Stimulated activated effector memory CD8-positive, alpha-beta T cell treated with anti-CD3 and anti-CD28 coated beads, Interleukin-12 subunit alpha, Interleukin-12 subunit beta, amount 100 ng/mL, for 72 hours (primary cell): ENCODE measurements at regions not wholly inside any gene's neighbourhood (a gene's known extent, or its start where the extent isn't known, plus 50 kb on each side); places are given as distances from the start of the nearest gene placed in this dataset.
"Not testable (repeated sequence)": the region's sequence is repeated elsewhere in the genome, so short reads cannot be mapped to it uniquely, and the experiment has no call there.

Experiments
- ATAC-seq: fragments of 150-1000 bp; cut with Tn5 transposase; 2 replicates; pipeline ENCODE4 v1.10.0; 2021
- DNase-seq, 2 donors: peaks; one replicate each; pipeline ENCODE4 v3.0.0; 2021 to 2022; ENCODE audit warnings: low spot score in 2 of 2
- H3K27ac Mint-ChIP-seq: one replicate; pipeline ENCODE4 v1.8.0; 2022; ENCODE audit warnings: mild to moderate bottlenecking, mixed read lengths
- H3K36me3 Mint-ChIP-seq: one replicate; pipeline ENCODE4 v1.8.0; 2022; ENCODE audit warnings: mild to moderate bottlenecking, mixed read lengths
- H3K4me1 Mint-ChIP-seq: one replicate; pipeline ENCODE4 v1.8.0; 2022; ENCODE audit warnings: mixed read lengths
- H3K4me3 Mint-ChIP-seq: one replicate; pipeline ENCODE4 v1.8.0; 2022; ENCODE audit warnings: mild to moderate bottlenecking, mixed read lengths
- H3K9me3 Mint-ChIP-seq: one replicate; pipeline ENCODE4 v1.8.0; 2022; ENCODE audit warnings: mixed read lengths

GRCh38 chr13:111004444-111004843, 89.6 kb upstream of the ANKRD10 start:
- Mint-ChIP-seq H3K4me3 (no peak overlapping the region), H3K9me3 (no peaks in the 10 kb centered on the region), H3K36me3 (no peaks in the 10 kb centered on the region), H3K4me1 (peaks cover 6% of the 10 kb centered on the region), H3K27ac (no peak overlapping the region)
- ATAC-seq (no peak), DNase-seq (no peak)

GRCh38 chr13:111001636-111002035, 86.8 kb upstream of the ANKRD10 start:
- H3K4me1 Mint-ChIP-seq = no peaks in the 10 kb centered on the region
- H3K4me3 Mint-ChIP-seq = no peak overlapping the region
- ATAC-seq (no peak), DNase-seq (no peak)
- no peak overlapping the region for H3K27ac Mint-ChIP-seq
- no peaks in the 10 kb centered on the region for H3K36me3 Mint-ChIP-seq
- H3K9me3 Mint-ChIP-seq = no peaks in the 10 kb centered on the region

- Mint-ChIP-seq H3K4me1 (no peaks in the 10 kb centered on the region), H3K9me3 (no peaks in the 10 kb centered on the region), H3K27ac (no peak overlapping the region), H3K36me3 (no peaks in the 10 kb centered on the region), H3K4me3 (no peak overlapping the region)
- DNase-seq (no peak), ATAC-seq (no peak)
Measured at GRCh38 chr13:110993788-110994187, 78.9 kb upstream of the ANKRD10 start.

- Mint-ChIP-seq H3K27ac (no peak overlapping the region), H3K9me3 (no peaks in the 10 kb centered on the region), H3K4me1 (no peaks in the 10 kb centered on the region), H3K4me3 (no peak overlapping the region), H3K36me3 (no peaks in the 10 kb centered on the region)
- ATAC-seq = no peak
- no peak for DNase-seq
Measured at GRCh38 chr13:110991991-110992508, 77.2 kb upstream of the ANKRD10 start.

GRCh38 chr13:110989331-110989730, 74.5 kb upstream of the ANKRD10 start:
- no peak overlapping the region for H3K27ac Mint-ChIP-seq
- no peaks in the 10 kb centered on the region for H3K9me3 Mint-ChIP-seq
- ATAC-seq (no peak), DNase-seq (no peak)
- no peaks in the 10 kb centered on the region for H3K36me3 Mint-ChIP-seq
- H3K4me1 Mint-ChIP-seq = no peaks in the 10 kb centered on the region
- H3K4me3 Mint-ChIP-seq = no peak overlapping the region

- Mint-ChIP-seq H3K4me3 (no peak overlapping the region), H3K36me3 (no peaks in the 10 kb centered on the region), H3K27ac (no peak overlapping the region), H3K4me1 (no peaks in the 10 kb centered on the region), H3K9me3 (no peaks in the 10 kb centered on the region)
- DNase-seq (no peak), ATAC-seq (no peak)
Measured at GRCh38 chr13:110985541-110985940, 70.7 kb upstream of the ANKRD10 start.

GRCh38 chr13:110984798-110985197, 69.9 kb upstream of the ANKRD10 start:
- H3K9me3 Mint-ChIP-seq = no peaks in the 10 kb centered on the region
- no peaks in the 10 kb centered on the region for H3K4me1 Mint-ChIP-seq
- H3K36me3 Mint-ChIP-seq = no peaks in the 10 kb centered on the region

GRCh38 chr13:110984381-110984780, 69.5 kb upstream of the ANKRD10 start:
- no peaks in the 10 kb centered on the region for H3K4me1 Mint-ChIP-seq
- no peaks in the 10 kb centered on the region for H3K36me3 Mint-ChIP-seq
- H3K27ac Mint-ChIP-seq = no peak overlapping the region
- DNase-seq = no peak
- ATAC-seq = no peak
- H3K9me3 Mint-ChIP-seq = no peaks in the 10 kb centered on the region
- no peak overlapping the region for H3K4me3 Mint-ChIP-seq

More at GRCh38 chr13:110984798-110985197, 69.9 kb upstream of the ANKRD10 start:
- DNase-seq (no peak), ATAC-seq (no peak)
- Mint-ChIP-seq H3K27ac (no peak overlapping the region), H3K4me3 (no peak overlapping the region)

- no peak overlapping the region for H3K4me3 Mint-ChIP-seq
- peaks cover 2% of the 10 kb centered on the region for H3K9me3 Mint-ChIP-seq
- no peak overlapping the region for H3K27ac Mint-ChIP-seq
- H3K36me3 Mint-ChIP-seq = no peaks in the 10 kb centered on the region
- H3K4me1 Mint-ChIP-seq = no peaks in the 10 kb centered on the region
- DNase-seq (no peak), ATAC-seq (no peak)
Measured at GRCh38 chr13:110983241-110983640, 68.4 kb upstream of the ANKRD10 start.

- DNase-seq (no peak), ATAC-seq (no peak)
- Mint-ChIP-seq H3K4me3 (no peak overlapping the region), H3K9me3 (peaks cover 2% of the 10 kb centered on the region), H3K4me1 (no peaks in the 10 kb centered on the region), H3K27ac (no peak overlapping the region), H3K36me3 (no peaks in the 10 kb centered on the region)
Measured at GRCh38 chr13:110981379-110981778, 66.5 kb upstream of the ANKRD10 start.

- H3K4me3 Mint-ChIP-seq = no peak overlapping the region
- no peak for ATAC-seq
- no peaks in the 10 kb centered on the region for H3K4me1 Mint-ChIP-seq
- H3K36me3 Mint-ChIP-seq = no peaks in the 10 kb centered on the region
- no peak for DNase-seq
- no peak overlapping the region for H3K27ac Mint-ChIP-seq
- peaks cover 2% of the 10 kb centered on the region for H3K9me3 Mint-ChIP-seq
Measured at GRCh38 chr13:110980921-110981320, 66.1 kb upstream of the ANKRD10 start.

GRCh38 chr13:110979149-110979548, 64.3 kb upstream of the ANKRD10 start:
- not testable (repeated sequence) for H3K4me1 Mint-ChIP-seq, H3K27ac Mint-ChIP-seq, H3K36me3 Mint-ChIP-seq, H3K4me3 Mint-ChIP-seq, ATAC-seq, DNase-seq, H3K9me3 Mint-ChIP-seq

- no peaks in the 10 kb centered on the region for H3K36me3 Mint-ChIP-seq
- peaks cover 2% of the 10 kb centered on the region for H3K9me3 Mint-ChIP-seq
- DNase-seq = no peak
- H3K4me3 Mint-ChIP-seq = no peak overlapping the region
- H3K27ac Mint-ChIP-seq = no peak overlapping the region
- no peak for ATAC-seq
- no peaks in the 10 kb centered on the region for H3K4me1 Mint-ChIP-seq
Measured at GRCh38 chr13:110978390-110978789, 63.5 kb upstream of the ANKRD10 start.

- no peaks in the 10 kb centered on the region for H3K36me3 Mint-ChIP-seq
- DNase-seq = no peak
- peaks cover 2% of the 10 kb centered on the region for H3K9me3 Mint-ChIP-seq
- H3K27ac Mint-ChIP-seq = no peak overlapping the region
- no peaks in the 10 kb centered on the region for H3K4me1 Mint-ChIP-seq
- ATAC-seq = no peak
- H3K4me3 Mint-ChIP-seq = no peak overlapping the region
Measured at GRCh38 chr13:110976785-110977184, 61.9 kb upstream of the ANKRD10 start.

- Mint-ChIP-seq H3K9me3 (no peaks in the 10 kb centered on the region), H3K4me3 (no peak overlapping the region), H3K4me1 (no peaks in the 10 kb centered on the region), H3K27ac (no peak overlapping the region), H3K36me3 (no peaks in the 10 kb centered on the region)
- DNase-seq (no peak), ATAC-seq (no peak)
Measured at GRCh38 chr13:110973007-110973700, 58.3 kb upstream of the ANKRD10 start.

GRCh38 chr13:110971486-110971885, 56.6 kb upstream of the ANKRD10 start:
- Mint-ChIP-seq H3K4me1 (peaks cover 6% of the 10 kb centered on the region), H3K4me3 (no peak overlapping the region), H3K36me3 (no peaks in the 10 kb centered on the region), H3K27ac (no peak overlapping the region), H3K9me3 (peaks cover 3% of the 10 kb centered on the region)
- DNase-seq = no peak
- ATAC-seq = peak; percentile 16
